GM10248 (cell line): ENCODE measurements at regions not wholly inside any gene's neighbourhood (a gene's known extent, or its start where the extent isn't known, plus 50 kb on each side); places are given as distances from the start of the nearest gene placed in this dataset.

ENCODE experiments used
- CTCF ChIA-PET: fragments of 300-600 bp; sonication (Branson Sonifier 250); formaldehyde crosslinking; extraction: SDS; loops from one replicate; lab custom pipeline; 2021; ENCODE audit warnings: antibody characterized with exemption; lab: Yijun Ruan, JAX
- POLR2A ChIA-PET: fragments of 350-650 bp; sonication (Branson Sonifier 250); formaldehyde crosslinking; extraction: SDS; loops from one replicate; lab custom pipeline; 2020; ENCODE audit warnings: antibody characterized with exemption; lab: Yijun Ruan, JAX
- DNase-seq: peaks from one replicate; pipeline ENCODE4 v3.0.0; 2012; ENCODE audit errors: extremely low spot score
- TF ChIP-seq, protein P1 (sequence below): IDR thresholded peaks from 2 replicates; pipeline ENCODE4 v1.5.1; 2012; ENCODE audit warnings: mild to moderate bottlenecking, low read depth; ENCODE audit errors: extremely low read depth, missing control alignments, control extremely low read depth

DNA sequence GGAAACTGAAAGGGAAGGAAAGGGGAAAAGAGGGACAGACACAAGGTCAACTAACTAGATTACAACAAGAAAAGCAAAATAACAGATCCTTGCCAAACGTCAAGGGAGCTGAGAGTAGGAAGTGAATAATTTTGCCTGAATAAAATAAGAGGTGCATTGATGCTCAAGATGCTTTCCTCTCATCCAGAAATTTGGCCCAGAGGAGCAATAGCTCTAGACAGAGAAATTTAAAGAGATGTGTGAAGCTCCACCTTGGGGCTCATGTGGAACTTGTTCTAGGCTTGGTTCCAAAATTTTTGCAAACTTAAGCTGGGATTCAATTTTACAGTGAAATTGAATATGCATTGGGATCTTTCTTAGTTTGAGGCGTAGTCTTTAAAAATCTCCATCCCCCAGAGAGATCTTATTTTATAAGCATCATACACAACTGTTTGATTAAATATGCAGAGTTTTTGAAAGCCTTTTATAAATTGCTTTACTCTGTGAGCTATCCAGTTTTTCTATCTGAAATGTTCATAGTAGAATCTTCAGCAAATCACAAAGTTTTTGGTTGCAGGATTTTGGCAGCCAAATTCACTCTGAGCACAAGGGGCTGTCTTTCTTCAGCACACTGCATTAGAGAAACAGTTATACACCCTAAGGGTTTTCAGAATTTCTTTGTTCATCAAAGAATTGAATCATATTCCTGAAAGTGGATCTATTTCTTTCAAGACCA, 1159.5 kb downstream of the ADGRL3 start:
- ChIA-PET CTCF (interaction anchor here (0.6 to 1.5 kb wide), 2 partner anchors 9 to 35 kb away, joined by 3 read pairs; no protein-coding TSS in a partner anchor), POLR2A (no interaction called here)
- DNase-seq = no peak
- TF ChIP-seq, protein P1, sequence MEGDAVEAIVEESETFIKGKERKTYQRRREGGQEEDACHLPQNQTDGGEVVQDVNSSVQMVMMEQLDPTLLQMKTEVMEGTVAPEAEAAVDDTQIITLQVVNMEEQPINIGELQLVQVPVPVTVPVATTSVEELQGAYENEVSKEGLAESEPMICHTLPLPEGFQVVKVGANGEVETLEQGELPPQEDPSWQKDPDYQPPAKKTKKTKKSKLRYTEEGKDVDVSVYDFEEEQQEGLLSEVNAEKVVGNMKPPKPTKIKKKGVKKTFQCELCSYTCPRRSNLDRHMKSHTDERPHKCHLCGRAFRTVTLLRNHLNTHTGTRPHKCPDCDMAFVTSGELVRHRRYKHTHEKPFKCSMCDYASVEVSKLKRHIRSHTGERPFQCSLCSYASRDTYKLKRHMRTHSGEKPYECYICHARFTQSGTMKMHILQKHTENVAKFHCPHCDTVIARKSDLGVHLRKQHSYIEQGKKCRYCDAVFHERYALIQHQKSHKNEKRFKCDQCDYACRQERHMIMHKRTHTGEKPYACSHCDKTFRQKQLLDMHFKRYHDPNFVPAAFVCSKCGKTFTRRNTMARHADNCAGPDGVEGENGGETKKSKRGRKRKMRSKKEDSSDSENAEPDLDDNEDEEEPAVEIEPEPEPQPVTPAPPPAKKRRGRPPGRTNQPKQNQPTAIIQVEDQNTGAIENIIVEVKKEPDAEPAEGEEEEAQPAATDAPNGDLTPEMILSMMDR = no peak

DNA sequence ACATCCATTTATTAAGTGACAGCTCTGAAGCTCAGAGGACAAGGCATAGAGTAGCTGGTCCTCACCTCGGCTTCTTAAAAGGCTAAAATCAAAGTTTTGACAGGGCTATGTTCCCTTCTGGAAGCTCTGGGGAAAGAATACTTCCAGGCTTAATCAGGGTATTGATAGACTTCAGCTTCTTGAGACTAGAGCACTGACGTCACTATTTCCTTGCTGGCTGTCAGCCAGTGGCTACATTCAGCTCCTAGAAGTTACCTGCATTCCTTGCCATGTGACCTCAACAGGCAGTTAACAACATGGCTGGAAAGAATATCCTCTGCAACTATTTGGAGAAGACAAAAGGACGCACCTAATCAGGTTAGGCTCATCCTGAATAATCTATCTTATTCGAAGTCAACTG, 1144.8 kb downstream of the ADGRL3 start:
- ChIA-PET CTCF (interaction anchor here (0.8 to 1.2 kb wide), 2 partner anchors 16 to 62 kb away, joined by 3 to 4 read pairs; no protein-coding TSS in a partner anchor), POLR2A (no interaction called here)
- DNase-seq = no peak
- TF ChIP-seq, protein P1 = no peak

GRCh38 chr4:62344474-62344873, 1144.3 kb downstream of the ADGRL3 start:
- TF ChIP-seq, protein P1 = no peak
- DNase-seq = no peak
- ChIA-PET POLR2A (no interaction called here), CTCF (interaction anchor here (0.8 to 1.2 kb wide), 2 partner anchors 17 to 62 kb away, joined by 3 to 4 read pairs; no protein-coding TSS in a partner anchor)

GRCh38 chr4:62342346-62342745, 1142.2 kb downstream of the ADGRL3 start:
- DNase-seq = no peak
- CTCF ChIA-PET = no interaction called here
- TF ChIP-seq, protein P1 = no peak
- POLR2A ChIA-PET = no interaction called here

DNA sequence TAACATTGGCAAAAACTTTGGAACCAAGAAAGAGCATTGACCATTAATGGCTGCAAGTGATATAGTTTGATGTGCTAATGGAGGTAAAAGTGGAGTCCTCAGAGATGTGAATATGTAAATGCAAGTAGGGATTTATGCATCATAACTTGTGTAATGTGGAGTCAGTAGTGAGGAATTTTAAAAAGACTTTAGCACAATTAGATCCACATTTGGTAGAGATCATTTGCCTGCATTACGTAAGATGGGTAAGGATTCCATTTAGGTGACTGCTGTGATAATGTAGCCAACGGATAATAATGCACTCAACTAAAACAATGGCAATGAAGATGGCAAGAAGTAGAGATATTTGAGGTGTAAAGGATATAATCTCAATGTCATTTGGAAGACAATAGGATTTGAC, 1128.4 kb downstream of the ADGRL3 start:
- no peak for DNase-seq
- TF ChIP-seq, protein P1 = no peak
- ChIA-PET CTCF (interaction anchor here (1.2 kb wide), 1 partner anchor 12 kb away, joined by 3 read pairs; no protein-coding TSS in a partner anchor), POLR2A (no interaction called here)

DNA sequence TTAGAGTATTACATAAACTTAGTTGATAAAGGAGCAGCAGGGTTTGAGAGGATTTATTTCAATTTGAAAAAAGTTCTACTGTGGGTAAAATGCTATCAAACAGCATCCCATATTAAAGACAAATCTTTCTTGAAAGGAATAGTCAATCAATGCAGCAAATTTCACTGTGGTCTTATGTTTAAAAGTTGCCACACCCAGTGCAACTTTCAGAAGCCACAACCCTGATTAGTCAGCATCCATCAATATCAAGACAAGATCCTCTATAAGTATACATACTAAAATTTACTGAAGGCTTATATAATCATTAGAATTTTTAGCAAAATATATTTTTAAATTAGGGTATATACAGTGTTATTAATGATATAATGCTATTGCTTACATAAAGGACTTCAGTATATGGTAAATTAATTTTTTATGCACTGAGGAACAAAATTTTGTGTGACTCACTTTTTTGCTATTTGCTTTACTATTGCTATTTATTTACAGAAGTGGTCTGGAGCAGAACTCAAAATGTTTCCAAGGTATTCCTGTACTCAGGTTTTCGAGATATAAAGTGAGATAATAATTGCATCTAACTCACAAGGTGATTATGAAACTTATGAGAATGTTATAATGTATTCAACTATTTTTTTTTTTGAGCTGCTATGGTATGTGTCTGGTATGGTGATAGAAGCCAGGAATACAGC, 1127.6 kb downstream of the ADGRL3 start:
- TF ChIP-seq, protein P1 = no peak
- no peak for DNase-seq
- ChIA-PET POLR2A (no interaction called here), CTCF (no interaction called here)
